A549 (cell line): ENCODE measurements at regions not wholly inside any gene's neighbourhood (a gene's known extent, or its start where the extent isn't known, plus 50 kb on each side); places are given as distances from the start of the nearest gene placed in this dataset.

Experiments used
- CEBPB ChIP-seq, 2 experiments: fragments of >200 bp in 1 of 2; sonication (Bioruptor Twin) in 1 of 2; formaldehyde crosslinking in 1 of 2; IDR thresholded peaks; 2 replicates each; pipeline ENCODE4 v1.6.1; 2012 to 2016
- FOSB ChIP-seq: fragments of 250-450 bp; sonication (Bioruptor Pico); IDR thresholded peaks from 2 replicates; pipeline ENCODE4 v1.5.0; 2020; ENCODE audit warnings: mild to moderate bottlenecking, moderate library complexity
- TF ChIP-seq, protein P1 (sequence below): fragments of 200-600 bp; sonication (generic); IDR thresholded peaks from 2 replicates; pipeline ENCODE4 v1.6.1; 2016; ENCODE audit warnings: antibody characterized with exemption, mild to moderate bottlenecking, moderate library complexity

DNA sequence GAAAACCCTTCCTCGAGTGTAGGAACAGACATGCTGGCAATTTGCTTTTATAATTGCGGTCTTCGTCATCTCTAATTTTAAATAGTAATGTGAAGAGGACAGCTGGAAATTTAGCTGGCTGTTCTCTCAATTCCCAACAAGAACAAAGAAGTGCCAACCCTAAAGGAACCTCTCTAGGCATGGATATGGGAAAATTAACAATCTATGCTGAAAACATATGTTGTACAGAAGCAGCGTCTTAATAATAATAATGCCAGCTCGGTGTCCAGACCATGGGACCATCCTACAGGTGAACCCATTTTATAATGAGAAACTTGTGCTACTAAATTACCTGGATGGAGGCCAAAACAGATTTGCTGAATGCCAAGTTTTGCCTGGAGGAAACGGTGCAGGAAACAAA lies 641.4 kb upstream of the MGMT start:
- TF ChIP-seq CEBPB (IDR thresholded peaks at IDR 0.05) (no peak), FOSB (no peak)
- TF ChIP-seq, protein P1, sequence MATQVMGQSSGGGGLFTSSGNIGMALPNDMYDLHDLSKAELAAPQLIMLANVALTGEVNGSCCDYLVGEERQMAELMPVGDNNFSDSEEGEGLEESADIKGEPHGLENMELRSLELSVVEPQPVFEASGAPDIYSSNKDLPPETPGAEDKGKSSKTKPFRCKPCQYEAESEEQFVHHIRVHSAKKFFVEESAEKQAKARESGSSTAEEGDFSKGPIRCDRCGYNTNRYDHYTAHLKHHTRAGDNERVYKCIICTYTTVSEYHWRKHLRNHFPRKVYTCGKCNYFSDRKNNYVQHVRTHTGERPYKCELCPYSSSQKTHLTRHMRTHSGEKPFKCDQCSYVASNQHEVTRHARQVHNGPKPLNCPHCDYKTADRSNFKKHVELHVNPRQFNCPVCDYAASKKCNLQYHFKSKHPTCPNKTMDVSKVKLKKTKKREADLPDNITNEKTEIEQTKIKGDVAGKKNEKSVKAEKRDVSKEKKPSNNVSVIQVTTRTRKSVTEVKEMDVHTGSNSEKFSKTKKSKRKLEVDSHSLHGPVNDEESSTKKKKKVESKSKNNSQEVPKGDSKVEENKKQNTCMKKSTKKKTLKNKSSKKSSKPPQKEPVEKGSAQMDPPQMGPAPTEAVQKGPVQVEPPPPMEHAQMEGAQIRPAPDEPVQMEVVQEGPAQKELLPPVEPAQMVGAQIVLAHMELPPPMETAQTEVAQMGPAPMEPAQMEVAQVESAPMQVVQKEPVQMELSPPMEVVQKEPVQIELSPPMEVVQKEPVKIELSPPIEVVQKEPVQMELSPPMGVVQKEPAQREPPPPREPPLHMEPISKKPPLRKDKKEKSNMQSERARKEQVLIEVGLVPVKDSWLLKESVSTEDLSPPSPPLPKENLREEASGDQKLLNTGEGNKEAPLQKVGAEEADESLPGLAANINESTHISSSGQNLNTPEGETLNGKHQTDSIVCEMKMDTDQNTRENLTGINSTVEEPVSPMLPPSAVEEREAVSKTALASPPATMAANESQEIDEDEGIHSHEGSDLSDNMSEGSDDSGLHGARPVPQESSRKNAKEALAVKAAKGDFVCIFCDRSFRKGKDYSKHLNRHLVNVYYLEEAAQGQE = no peak
